NB4 (cell line): ENCODE measurements at regions not wholly inside any gene's neighbourhood (a gene's known extent, or its start where the extent isn't known, plus 50 kb on each side); places are given as distances from the start of the nearest gene placed in this dataset.

Experiments used
- MYC ChIP-seq: IDR thresholded peaks from 2 replicates; pipeline ENCODE4 v1.6.1; 2011; ENCODE audit warnings: low read depth, low read length
- POLR2A ChIP-seq: IDR thresholded peaks from 2 replicates; pipeline ENCODE4 v1.6.1; 2011; ENCODE audit warnings: mild to moderate bottlenecking; ENCODE audit not compliant: insufficient read length; ENCODE audit errors: extremely low read depth
- TF ChIP-seq, protein P1 (sequence below): IDR thresholded peaks from one replicate; pipeline ENCODE4 v1.5.1; 2012; ENCODE audit warnings: low read depth, low read length

DNA sequence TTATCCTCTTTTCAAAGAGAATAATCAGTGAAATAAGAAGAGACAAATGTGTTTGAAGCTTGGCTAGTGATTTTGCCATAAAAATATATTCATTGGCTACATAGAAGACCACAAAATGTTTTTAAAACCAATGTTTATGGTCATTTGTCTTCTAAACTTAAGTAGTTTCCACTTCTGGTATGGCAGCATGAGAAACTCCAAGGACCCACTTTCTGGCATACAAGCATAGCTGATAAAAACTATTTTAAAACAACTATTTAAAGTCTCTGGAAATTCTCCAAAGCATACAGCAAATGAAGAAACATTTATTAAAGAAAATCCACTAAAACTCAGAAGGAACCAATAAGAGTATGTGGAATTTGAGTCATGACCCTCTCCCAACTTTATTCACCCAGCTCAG, 89.2 kb upstream of the TOMM7 start:
- TF ChIP-seq, protein P1, sequence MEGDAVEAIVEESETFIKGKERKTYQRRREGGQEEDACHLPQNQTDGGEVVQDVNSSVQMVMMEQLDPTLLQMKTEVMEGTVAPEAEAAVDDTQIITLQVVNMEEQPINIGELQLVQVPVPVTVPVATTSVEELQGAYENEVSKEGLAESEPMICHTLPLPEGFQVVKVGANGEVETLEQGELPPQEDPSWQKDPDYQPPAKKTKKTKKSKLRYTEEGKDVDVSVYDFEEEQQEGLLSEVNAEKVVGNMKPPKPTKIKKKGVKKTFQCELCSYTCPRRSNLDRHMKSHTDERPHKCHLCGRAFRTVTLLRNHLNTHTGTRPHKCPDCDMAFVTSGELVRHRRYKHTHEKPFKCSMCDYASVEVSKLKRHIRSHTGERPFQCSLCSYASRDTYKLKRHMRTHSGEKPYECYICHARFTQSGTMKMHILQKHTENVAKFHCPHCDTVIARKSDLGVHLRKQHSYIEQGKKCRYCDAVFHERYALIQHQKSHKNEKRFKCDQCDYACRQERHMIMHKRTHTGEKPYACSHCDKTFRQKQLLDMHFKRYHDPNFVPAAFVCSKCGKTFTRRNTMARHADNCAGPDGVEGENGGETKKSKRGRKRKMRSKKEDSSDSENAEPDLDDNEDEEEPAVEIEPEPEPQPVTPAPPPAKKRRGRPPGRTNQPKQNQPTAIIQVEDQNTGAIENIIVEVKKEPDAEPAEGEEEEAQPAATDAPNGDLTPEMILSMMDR: no peak
- TF ChIP-seq POLR2A: no peak
- TF ChIP-seq MYC: no peak
